ENCODE measurements at regions not wholly inside any gene's neighbourhood (a gene's known extent, or its start where the extent isn't known, plus 50 kb on each side); places are given as distances from the start of the nearest gene placed in this dataset.

- no peaks in the 10 kb centered on the region for H3K36me3 Mint-ChIP-seq
- H3K27me3 Mint-ChIP-seq, result peaks cover 9% of the 10 kb centered on the region
- H3K4me1 Mint-ChIP-seq, result peaks cover 3% of the 10 kb centered on the region
- DNase-seq (ENCODE audit: low spot score in 2 of 2) (no peak), ATAC-seq (ENCODE audit: low read depth) (no peak)
- no peak overlapping the region for H3K27ac Mint-ChIP-seq
- no peaks in the 10 kb centered on the region for H3K9me3 Mint-ChIP-seq
- no peak overlapping the region for H3K4me3 Mint-ChIP-seq
Observed at GRCh38 chr6:167767715-167768107, 59.0 kb upstream of the AFDN start.

DNA sequence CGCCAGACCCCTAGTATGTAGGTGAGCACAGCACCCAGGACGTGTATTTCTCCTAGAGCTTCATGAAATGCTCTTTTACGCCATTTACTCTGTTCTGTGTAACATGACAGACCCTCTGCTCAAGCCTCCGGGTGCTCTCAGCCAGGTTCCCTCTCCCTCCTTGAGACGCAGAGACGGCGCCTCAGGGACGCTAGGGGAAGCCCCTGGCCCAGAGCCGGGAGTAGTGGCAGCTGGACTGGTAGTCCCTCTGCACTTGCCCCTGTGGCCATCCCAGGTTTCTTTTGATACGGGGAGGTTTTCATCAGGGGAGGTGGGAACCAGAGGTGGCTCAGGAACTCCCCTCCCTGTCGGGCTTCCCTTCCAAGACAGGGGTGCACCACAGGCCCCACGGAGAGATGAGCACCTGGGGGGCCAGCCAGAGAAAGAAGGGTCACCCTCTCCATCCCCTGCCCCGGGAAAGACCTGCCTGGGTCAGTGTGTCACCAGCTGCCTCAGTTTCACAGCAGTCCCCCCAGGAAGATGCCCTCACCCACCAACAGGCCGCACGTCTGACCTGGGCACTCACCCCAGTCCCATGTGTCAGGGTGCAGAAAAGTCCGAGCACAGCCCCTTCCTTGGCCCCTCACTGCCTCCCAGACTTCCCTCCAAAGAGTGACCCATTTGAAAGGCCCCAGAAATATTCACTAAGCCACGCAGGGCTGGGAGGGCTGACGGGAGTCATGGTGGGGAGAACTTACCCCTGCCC, 58.1 kb upstream of the AFDN start:
- no peak for ATAC-seq (ENCODE audit: low read depth)
- H3K27ac Mint-ChIP-seq, result no peak overlapping the region
- DNase-seq (ENCODE audit: low spot score in 2 of 2), result no peak
- no peaks in the 10 kb centered on the region for H3K9me3 Mint-ChIP-seq
- H3K4me3 Mint-ChIP-seq, result no peak overlapping the region
- H3K27me3 Mint-ChIP-seq, result peaks cover 6% of the 10 kb centered on the region
- no peaks in the 10 kb centered on the region for H3K4me1 Mint-ChIP-seq
- no peaks in the 10 kb centered on the region for H3K36me3 Mint-ChIP-seq

- no peaks in the 10 kb centered on the region for H3K9me3 Mint-ChIP-seq
- H3K27me3 Mint-ChIP-seq, result peaks cover 6% of the 10 kb centered on the region
- no peak for DNase-seq (ENCODE audit: low spot score in 2 of 2)
- H3K4me3 Mint-ChIP-seq, result no peak overlapping the region
- H3K4me1 Mint-ChIP-seq, result no peaks in the 10 kb centered on the region
- H3K27ac Mint-ChIP-seq, result no peak overlapping the region
- ATAC-seq (ENCODE audit: low read depth), result no peak
- H3K36me3 Mint-ChIP-seq, result no peaks in the 10 kb centered on the region
Observed at GRCh38 chr6:167769408-167770190, 57.1 kb upstream of the AFDN start.

GRCh38 chr6:167770291-167770955, 56.3 kb upstream of the AFDN start:
- H3K9me3 Mint-ChIP-seq, result no peaks in the 10 kb centered on the region
- no peak for DNase-seq (ENCODE audit: low spot score in 2 of 2)
- peaks cover 8% of the 10 kb centered on the region for H3K27me3 Mint-ChIP-seq
- H3K27ac Mint-ChIP-seq, result no peak overlapping the region
- no peaks in the 10 kb centered on the region for H3K4me1 Mint-ChIP-seq
- ATAC-seq (ENCODE audit: low read depth), result no peak
- no peak overlapping the region for H3K4me3 Mint-ChIP-seq
- no peaks in the 10 kb centered on the region for H3K36me3 Mint-ChIP-seq

DNA sequence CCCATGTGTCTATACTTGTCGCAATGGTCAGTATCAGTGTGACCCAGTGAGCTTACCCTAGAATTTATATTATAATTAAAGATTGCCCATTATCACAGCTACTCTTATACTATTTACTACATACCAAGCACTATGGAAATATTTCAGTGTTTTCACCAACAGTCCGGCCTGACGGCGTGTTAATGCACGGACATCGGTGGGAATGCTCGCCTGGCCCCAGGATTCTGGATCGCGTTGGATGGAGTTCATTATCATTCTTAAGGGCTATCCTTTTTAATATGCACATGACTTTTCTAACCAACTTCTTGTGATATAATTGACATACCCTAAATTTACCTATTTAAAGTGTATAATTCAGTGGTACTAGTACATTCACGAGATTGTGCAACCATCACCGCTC, 51.8 kb upstream of the AFDN start:
- no peak overlapping the region for H3K27ac Mint-ChIP-seq
- H3K36me3 Mint-ChIP-seq, result no peaks in the 10 kb centered on the region
- no peak overlapping the region for H3K4me3 Mint-ChIP-seq
- no peaks in the 10 kb centered on the region for H3K9me3 Mint-ChIP-seq
- no peak for ATAC-seq (ENCODE audit: low read depth)
- peaks cover 12% of the 10 kb centered on the region for H3K27me3 Mint-ChIP-seq
- no peaks in the 10 kb centered on the region for H3K4me1 Mint-ChIP-seq
- DNase-seq (ENCODE audit: low spot score in 2 of 2), result no peak

DNA sequence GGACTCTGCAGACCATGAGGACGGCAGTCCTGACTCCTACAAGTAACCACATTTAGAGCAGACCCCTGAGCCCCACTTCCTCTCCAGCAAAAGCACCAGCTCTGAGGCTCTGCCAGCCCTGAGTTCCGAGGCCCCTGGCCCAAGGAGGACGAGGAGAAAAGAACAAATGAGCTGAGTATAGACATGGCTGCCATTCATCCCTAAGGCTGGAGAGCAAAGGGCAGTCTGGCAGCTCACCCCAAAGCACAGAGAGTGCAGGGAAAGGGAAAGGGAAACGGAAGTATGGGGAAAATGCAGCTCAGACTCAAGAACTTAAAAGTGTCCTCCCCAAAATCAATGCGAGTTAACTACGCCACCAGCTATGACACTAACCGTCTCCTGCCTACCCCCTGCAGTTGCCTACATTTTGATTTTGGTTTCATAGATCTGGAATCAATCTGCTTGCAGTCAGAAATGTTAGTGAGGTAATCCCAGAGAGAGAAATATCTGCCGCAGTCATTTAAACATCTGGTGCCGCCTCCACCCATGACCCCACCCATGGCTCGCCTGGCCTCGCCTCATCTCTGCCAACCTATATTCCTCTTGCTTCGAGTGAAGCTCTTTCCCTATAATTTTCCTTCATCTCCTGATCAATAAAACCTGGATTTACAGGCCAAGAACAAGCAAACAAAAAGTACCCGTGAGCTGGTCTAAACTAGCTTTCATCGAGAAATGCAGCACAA, 49.6 kb upstream of the AFDN start:
- DNase-seq (ENCODE audit: low spot score in 2 of 2), result no peak
- Mint-ChIP-seq H3K4me3 (no peak overlapping the region), H3K27me3 (peaks cover 15% of the 10 kb centered on the region), H3K27ac (no peak overlapping the region), H3K36me3 (peaks cover 1% of the 10 kb centered on the region), H3K9me3 (no peaks in the 10 kb centered on the region), H3K4me1 (no peaks in the 10 kb centered on the region)
- no peak for ATAC-seq (ENCODE audit: low read depth)
